GM12878 (cell line): ENCODE measurements at regions not wholly inside any gene's neighbourhood (a gene's known extent, or its start where the extent isn't known, plus 50 kb on each side); places are given as distances from the start of the nearest gene placed in this dataset.

Source experiments
- ATAC-seq: fragments of 200-7000 bp; cut with Tn5 transposase; 3 replicates; pipeline ENCODE4 v1.9.1; 2020; ENCODE audit warnings: mild to moderate bottlenecking, moderate library complexity
- BruUV-seq: library from RNA; stranded (reverse); fragments of 400-500 nt; replicated peaks from 2 replicates; lab custom pipeline; 2021; lab: Mats Ljungman, UMichigan
- CTCF ChIA-PET: fragments of 300-600 bp; sonication (Branson Sonifier 250); formaldehyde crosslinking; extraction: SDS; loops from one replicate; lab custom pipeline; 2021; ENCODE audit warnings: inconsistent platforms; lab: Yijun Ruan, JAX
- POLR2A ChIA-PET: fragments of 350-600 bp; formaldehyde crosslinking; extraction: SDS; loops from one replicate; lab custom pipeline; 2021; ENCODE audit warnings: inconsistent platforms; lab: Charles Lee
- RAD21 ChIA-PET: fragments of 300-600 bp; sonication (Branson Sonifier 250); formaldehyde crosslinking; loops from one replicate; lab custom pipeline; 2023; ENCODE audit warnings: antibody characterized with exemption; ENCODE audit not compliant: unreplicated experiment; lab: Charles Lee
- SMC1A ChIA-PET: fragments of 300-600 bp; sonication (Branson Sonifier 250); formaldehyde crosslinking; loops from one replicate; lab custom pipeline; 2023; ENCODE audit not compliant: unreplicated experiment, uncharacterized antibody; lab: Charles Lee
- DNase-seq: peaks from one replicate; pipeline ENCODE4 v3.0.0-alpha.2; 2011; ENCODE audit warnings: low read depth, low spot score
- FAIRE-seq: peaks from 3 replicates; lab custom pipeline; 2011; peaks lifted over from hg19 to GRCh38; lab: Jason Lieb, UNC
- H2AFZ ChIP-seq: 2 replicates; pipeline ENCODE4 v1.6.0; 2011; ENCODE audit warnings: low read depth, low read length, control low read depth; ENCODE audit not compliant: control insufficient read depth
- H3K27ac ChIP-seq: 2 replicates; pipeline ENCODE4 v1.5.1; 2011; ENCODE audit warnings: control low read depth; ENCODE audit not compliant: control insufficient read depth, insufficient read depth
- H3K27me3 ChIP-seq, 2 experiments: replicated peaks in 1 of 2; 2 replicates each; pipeline versions ENCODE4 v1.6.0 to v1.6.1; 2011; ENCODE audit warnings: low read length in 1 of 2; ENCODE audit not compliant: control insufficient read depth in 2 of 2, insufficient read depth in 2 of 2
- H3K36me3 ChIP-seq, 2 experiments: 2 replicates each; pipeline ENCODE4 v1.5.1; 2011; ENCODE audit warnings: low read length in 1 of 2; ENCODE audit not compliant: control insufficient read depth in 2 of 2, insufficient read depth in 2 of 2
- H3K4me1 ChIP-seq: 2 replicates; pipeline ENCODE4 v1.6.1; 2011; ENCODE audit warnings: mild to moderate bottlenecking, low read length, moderate library complexity, mixed read lengths; ENCODE audit not compliant: control insufficient read depth, insufficient read depth
- H3K4me2 ChIP-seq: 2 replicates; pipeline ENCODE4 v1.6.0; 2011; ENCODE audit warnings: control low read depth; ENCODE audit not compliant: control insufficient read depth, insufficient read depth
- H3K4me3 ChIP-seq: fragments of 200-600 bp; sonication (generic); 2 replicates; pipeline ENCODE4 v1.5.1; 2016
- H3K79me2 ChIP-seq: 2 replicates; pipeline ENCODE4 v1.6.0; 2011; ENCODE audit warnings: low read length; ENCODE audit not compliant: control insufficient read depth, insufficient read depth
- H3K9ac ChIP-seq: 2 replicates; pipeline ENCODE4 v1.8.0; 2011; ENCODE audit warnings: low read length, control low read depth, mixed read lengths; ENCODE audit not compliant: control insufficient read depth, insufficient read depth
- H3K9me3 ChIP-seq: replicated peaks from 3 replicates; pipeline ENCODE4 v1.5.1; 2011; ENCODE audit warnings: mild to moderate bottlenecking, low read length; ENCODE audit not compliant: control insufficient read depth, insufficient read depth
- H4K20me1 ChIP-seq: 2 replicates; pipeline ENCODE4 v1.6.0; 2011; ENCODE audit not compliant: control insufficient read depth, insufficient read depth
- JUND ChIP-seq: IDR thresholded peaks from 2 replicates; pipeline ENCODE4 v1.6.1; 2012; ENCODE audit warnings: low read depth, mild to moderate bottlenecking, low read length, improper control_type of control experiment, moderate library complexity
- NR2F1 ChIP-seq: fragments of 450-650 bp; conservative IDR thresholded peaks from 2 replicates; pipeline ENCODE4 v1.6.1; 2017; ENCODE audit warnings: mild to moderate bottlenecking
- RFX5 ChIP-seq: IDR thresholded peaks from 2 replicates; pipeline ENCODE4 v1.6.1; 2011; ENCODE audit warnings: low read depth, low read length, improper control_type of control experiment
- SREBF2 ChIP-seq: IDR thresholded peaks from 2 replicates; pipeline ENCODE4 v1.6.1; 2012; ENCODE audit warnings: mild to moderate bottlenecking, low read length
- SUZ12 ChIP-seq: fragments of 200-600 bp; sonication (generic); IDR thresholded peaks from one replicate; pipeline ENCODE4 v1.6.1; 2018; ENCODE audit warnings: antibody characterized with exemption, mild to moderate bottlenecking; ENCODE audit not compliant: unreplicated experiment
- TBL1XR1 ChIP-seq: IDR thresholded peaks from 2 replicates; pipeline ENCODE4 v1.6.1; 2012; ENCODE audit warnings: low read depth, low read length, improper control_type of control experiment
- TCF3 ChIP-seq: IDR thresholded peaks from 2 replicates; pipeline ENCODE4 v1.6.1; 2012; ENCODE audit warnings: low read depth, mild to moderate bottlenecking, low read length, borderline replicate concordance; ENCODE audit not compliant: insufficient read depth
- WGBS: methylation state at CpG from one replicate; pipeline ENCODE4 v1.1.6; 2016; ENCODE audit warnings: low lambda C conversion rate; ENCODE audit not compliant: insufficient replicate concordance, insufficient coverage; ENCODE audit errors: missing lambda C conversion rate; 5-methylcytosine and 5-hydroxymethylcytosine counted together
- in situ Hi-C: fragments of 300-500 bp; cut with MboI; formaldehyde crosslinking; loops from 9 replicates; pipeline ENCODE4 v1.14.3; 2018; ENCODE audit warnings: mixed read lengths
- intact Hi-C: fragments of 100-400 bp; cut with micrococcal nuclease; formaldehyde crosslinking; loops from one replicate; pipeline ENCODE4 v1.14.2; 2022; ENCODE audit not compliant: unreplicated experiment

- no peak for TF ChIP-seq TCF3
- TF ChIP-seq TBL1XR1, result no peak
Observed at GRCh38 chr6:156056085-156056484, 600.4 kb upstream of the NOX3 start (continued).

- no peaks in the 10 kb centered on the region for H3K4me1 ChIP-seq
- H3K4me2 ChIP-seq, result no peak overlapping the region
- no TSS peak for BruUV-seq
- H3K27ac ChIP-seq, result no peak overlapping the region
- H3K9me3 ChIP-seq, result no peaks in the 10 kb centered on the region
- ChIA-PET POLR2A (no interaction called here), SMC1A (no interaction called here), RAD21 (no interaction called here), CTCF (no interaction called here)
- no peak for FAIRE-seq
- DNase-seq, result no peak
- no peak overlapping the region for H2AFZ ChIP-seq
- H4K20me1 ChIP-seq, result no peaks in the 10 kb centered on the region
- H3K36me3 ChIP-seq, result no peaks in the 10 kb centered on the region
- intact Hi-C loops (no loop called here), in situ Hi-C loops (no loop called here)
- H3K4me3 ChIP-seq, result no peak overlapping the region
- H3K79me2 ChIP-seq, result no peaks in the 10 kb centered on the region
- H3K9ac ChIP-seq, result no peak overlapping the region
- WGBS, result 47% methylated on average over 13 of the region's 13 CpGs
- TF ChIP-seq NR2F1 (no peak), SUZ12 (no peak), RFX5 (no peak)
- H3K27me3 ChIP-seq, result peaks cover 0 to 2% of the 10 kb centered on the region in 2 experiments; a peak in 1 of 4 replicates
- no peak for ATAC-seq
Observed at GRCh38 chr6:156053626-156054025, 598.0 kb upstream of the NOX3 start.

DNA sequence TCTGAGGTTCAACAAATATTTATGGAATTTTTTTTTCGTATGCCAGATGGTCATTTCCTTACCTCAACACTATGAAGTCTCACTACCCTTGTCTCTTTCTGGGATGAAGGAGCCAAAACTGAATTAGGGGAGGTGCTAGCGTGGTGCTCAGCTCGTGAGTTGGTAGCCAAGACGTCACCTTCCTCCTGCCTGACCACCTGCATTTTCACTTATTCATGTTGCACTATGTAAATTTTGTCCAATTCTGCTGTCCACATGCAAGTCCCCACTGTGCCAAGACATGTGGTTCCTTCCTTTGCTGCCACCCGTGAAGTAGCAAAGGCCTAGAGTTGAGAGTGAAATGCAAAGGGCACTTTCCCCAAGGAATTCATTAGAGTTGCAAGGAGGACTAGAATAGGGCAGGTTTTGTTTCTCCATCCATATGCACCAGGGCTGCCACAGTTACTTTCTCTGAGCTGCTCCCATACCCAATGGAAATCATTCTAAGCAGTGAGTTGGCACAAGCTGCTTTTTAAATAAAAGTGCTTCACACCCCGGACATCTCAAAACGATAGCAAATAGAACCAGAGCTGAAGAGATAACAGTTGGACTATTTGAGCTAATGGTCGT, 591.3 kb upstream of the NOX3 start:
- POLR2A ChIA-PET, result no interaction called here
- FAIRE-seq (no peak), DNase-seq (no peak), ATAC-seq (no peak)
- in situ Hi-C loops (no loop called here), intact Hi-C loops (no loop called here)
- no peaks in the 10 kb centered on the region for H3K9me3 ChIP-seq
- RAD21 ChIA-PET, result no interaction called here
- no peaks in the 10 kb centered on the region for H3K36me3 ChIP-seq
- 25% methylated on average over 8 of the region's 8 CpGs for WGBS
- H3K4me3 ChIP-seq, result no peak overlapping the region
- no peaks in the 10 kb centered on the region for H4K20me1 ChIP-seq
- BruUV-seq, result no TSS peak
- H3K27me3 ChIP-seq, result no peaks in the 10 kb centered on the region
- CTCF ChIA-PET, result no interaction called here
- no peak overlapping the region for H3K4me2 ChIP-seq
- H3K9ac ChIP-seq, result no peak overlapping the region
- no peaks in the 10 kb centered on the region for H3K79me2 ChIP-seq
- no peak for TF ChIP-seq SREBF2
- no peak for TF ChIP-seq JUND
- TF ChIP-seq, all 136 proteins: peak for 0
- Histone ChIP-seq H3K4me1 (no peaks in the 10 kb centered on the region), H3K27ac (no peak overlapping the region), H2AFZ (no peak overlapping the region)
- SMC1A ChIA-PET, result no interaction called here
